ENCODE measurements at regions not wholly inside any gene's neighbourhood (a gene's known extent, or its start where the extent isn't known, plus 50 kb on each side); places are given as distances from the start of the nearest gene placed in this dataset.

DNA sequence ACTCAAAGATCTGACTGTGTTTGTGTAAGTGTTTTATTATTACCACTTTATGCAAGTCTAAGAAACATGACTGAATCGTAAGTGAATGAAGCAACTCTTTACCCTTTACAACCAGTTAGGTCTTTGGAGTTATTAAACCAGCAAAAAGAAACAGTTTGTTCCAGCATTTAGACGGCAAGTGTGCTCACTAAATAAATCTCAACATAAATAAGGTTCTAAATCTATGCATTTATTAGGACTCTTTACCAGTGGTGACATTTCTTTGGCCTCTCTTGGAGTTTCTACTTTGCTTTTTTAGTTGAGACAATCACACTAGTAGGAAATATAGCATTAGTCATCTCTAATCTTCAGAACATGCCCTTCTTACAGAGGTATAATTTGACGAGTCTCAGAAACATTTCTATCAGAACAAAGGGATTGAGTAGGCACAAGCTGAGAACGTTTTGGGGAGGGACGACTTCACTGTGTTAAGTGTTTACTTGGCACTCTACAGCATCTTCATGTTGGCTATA is 739.9 kb upstream of the NR2F2 start:
- Mint-ChIP-seq H3K27ac (no peak overlapping the region), H3K4me3 (no peak overlapping the region), H3K27me3 (ENCODE audit: insufficient read depth, low read depth, poor library complexity) (no peaks in the 10 kb centered on the region), H3K9me3 (no peaks in the 10 kb centered on the region), H3K4me1 (no peaks in the 10 kb centered on the region), H3K36me3 (ENCODE audit: low read depth) (no peaks in the 10 kb centered on the region)
- TF ChIP-seq, protein P1, sequence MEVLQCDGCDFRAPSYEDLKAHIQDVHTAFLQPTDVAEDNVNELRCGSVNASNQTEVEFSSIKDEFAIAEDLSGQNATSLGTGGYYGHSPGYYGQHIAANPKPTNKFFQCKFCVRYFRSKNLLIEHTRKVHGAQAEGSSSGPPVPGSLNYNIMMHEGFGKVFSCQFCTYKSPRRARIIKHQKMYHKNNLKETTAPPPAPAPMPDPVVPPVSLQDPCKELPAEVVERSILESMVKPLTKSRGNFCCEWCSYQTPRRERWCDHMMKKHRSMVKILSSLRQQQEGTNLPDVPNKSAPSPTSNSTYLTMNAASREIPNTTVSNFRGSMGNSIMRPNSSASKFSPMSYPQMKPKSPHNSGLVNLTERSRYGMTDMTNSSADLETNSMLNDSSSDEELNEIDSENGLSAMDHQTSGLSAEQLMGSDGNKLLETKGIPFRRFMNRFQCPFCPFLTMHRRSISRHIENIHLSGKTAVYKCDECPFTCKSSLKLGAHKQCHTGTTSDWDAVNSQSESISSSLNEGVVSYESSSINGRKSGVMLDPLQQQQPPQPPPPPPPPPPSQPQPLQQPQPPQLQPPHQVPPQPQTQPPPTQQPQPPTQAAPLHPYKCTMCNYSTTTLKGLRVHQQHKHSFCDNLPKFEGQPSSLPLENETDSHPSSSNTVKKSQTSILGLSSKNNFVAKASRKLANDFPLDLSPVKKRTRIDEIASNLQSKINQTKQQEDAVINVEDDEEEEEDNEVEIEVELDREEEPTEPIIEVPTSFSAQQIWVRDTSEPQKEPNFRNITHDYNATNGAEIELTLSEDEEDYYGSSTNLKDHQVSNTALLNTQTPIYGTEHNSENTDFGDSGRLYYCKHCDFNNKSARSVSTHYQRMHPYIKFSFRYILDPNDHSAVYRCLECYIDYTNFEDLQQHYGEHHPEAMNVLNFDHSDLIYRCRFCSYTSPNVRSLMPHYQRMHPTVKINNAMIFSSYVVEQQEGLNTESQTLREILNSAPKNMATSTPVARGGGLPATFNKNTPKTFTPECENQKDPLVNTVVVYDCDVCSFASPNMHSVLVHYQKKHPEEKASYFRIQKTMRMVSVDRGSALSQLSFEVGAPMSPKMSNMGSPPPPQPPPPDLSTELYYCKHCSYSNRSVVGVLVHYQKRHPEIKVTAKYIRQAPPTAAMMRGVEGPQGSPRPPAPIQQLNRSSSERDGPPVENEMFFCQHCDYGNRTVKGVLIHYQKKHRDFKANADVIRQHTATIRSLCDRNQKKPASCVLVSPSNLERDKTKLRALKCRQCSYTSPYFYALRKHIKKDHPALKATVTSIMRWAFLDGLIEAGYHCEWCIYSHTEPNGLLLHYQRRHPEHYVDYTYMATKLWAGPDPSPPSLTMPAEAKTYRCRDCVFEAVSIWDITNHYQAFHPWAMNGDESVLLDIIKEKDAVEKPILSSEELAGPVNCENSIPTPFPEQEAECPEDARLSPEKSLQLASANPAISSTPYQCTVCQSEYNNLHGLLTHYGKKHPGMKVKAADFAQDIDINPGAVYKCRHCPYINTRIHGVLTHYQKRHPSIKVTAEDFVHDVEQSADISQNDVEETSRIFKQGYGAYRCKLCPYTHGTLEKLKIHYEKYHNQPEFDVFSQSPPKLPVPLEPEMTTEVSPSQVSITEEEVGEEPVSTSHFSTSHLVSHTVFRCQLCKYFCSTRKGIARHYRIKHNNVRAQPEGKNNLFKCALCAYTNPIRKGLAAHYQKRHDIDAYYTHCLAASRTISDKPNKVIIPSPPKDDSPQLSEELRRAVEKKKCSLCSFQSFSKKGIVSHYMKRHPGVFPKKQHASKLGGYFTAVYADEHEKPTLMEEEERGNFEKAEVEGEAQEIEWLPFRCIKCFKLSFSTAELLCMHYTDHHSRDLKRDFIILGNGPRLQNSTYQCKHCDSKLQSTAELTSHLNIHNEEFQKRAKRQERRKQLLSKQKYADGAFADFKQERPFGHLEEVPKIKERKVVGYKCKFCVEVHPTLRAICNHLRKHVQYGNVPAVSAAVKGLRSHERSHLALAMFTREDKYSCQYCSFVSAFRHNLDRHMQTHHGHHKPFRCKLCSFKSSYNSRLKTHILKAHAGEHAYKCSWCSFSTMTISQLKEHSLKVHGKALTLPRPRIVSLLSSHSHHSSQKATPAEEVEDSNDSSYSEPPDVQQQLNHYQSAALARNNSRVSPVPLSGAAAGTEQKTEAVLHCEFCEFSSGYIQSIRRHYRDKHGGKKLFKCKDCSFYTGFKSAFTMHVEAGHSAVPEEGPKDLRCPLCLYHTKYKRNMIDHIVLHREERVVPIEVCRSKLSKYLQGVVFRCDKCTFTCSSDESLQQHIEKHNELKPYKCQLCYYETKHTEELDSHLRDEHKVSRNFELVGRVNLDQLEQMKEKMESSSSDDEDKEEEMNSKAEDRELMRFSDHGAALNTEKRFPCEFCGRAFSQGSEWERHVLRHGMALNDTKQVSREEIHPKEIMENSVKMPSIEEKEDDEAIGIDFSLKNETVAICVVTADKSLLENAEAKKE (CRISPR knock-in tag; IDR thresholded peaks at IDR 0.05) = no peak
- no peak for TF ChIP-seq JUNB (IDR thresholded peaks at IDR 0.05; ENCODE audit: unreplicated experiment)
- TF ChIP-seq, protein P2, sequence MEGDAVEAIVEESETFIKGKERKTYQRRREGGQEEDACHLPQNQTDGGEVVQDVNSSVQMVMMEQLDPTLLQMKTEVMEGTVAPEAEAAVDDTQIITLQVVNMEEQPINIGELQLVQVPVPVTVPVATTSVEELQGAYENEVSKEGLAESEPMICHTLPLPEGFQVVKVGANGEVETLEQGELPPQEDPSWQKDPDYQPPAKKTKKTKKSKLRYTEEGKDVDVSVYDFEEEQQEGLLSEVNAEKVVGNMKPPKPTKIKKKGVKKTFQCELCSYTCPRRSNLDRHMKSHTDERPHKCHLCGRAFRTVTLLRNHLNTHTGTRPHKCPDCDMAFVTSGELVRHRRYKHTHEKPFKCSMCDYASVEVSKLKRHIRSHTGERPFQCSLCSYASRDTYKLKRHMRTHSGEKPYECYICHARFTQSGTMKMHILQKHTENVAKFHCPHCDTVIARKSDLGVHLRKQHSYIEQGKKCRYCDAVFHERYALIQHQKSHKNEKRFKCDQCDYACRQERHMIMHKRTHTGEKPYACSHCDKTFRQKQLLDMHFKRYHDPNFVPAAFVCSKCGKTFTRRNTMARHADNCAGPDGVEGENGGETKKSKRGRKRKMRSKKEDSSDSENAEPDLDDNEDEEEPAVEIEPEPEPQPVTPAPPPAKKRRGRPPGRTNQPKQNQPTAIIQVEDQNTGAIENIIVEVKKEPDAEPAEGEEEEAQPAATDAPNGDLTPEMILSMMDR (conservative IDR thresholded peaks at IDR 0.05; ENCODE audit: low read depth in 2 of 2) = no peak
- TF ChIP-seq STAT1 (IDR thresholded peaks at IDR 0.05; ENCODE audit: unreplicated experiment) = no peak
- no peak for TF ChIP-seq ZNF114 (CRISPR knock-in tag; IDR thresholded peaks at IDR 0.05)
- TF ChIP-seq NANOG (IDR thresholded peaks at IDR 0.05; ENCODE audit: borderline replicate concordance) = no peak
- TF ChIP-seq ZNF331 (CRISPR knock-in tag; IDR thresholded peaks at IDR 0.05; ENCODE audit: low read depth) = no peak
- TF ChIP-seq, protein P3, sequence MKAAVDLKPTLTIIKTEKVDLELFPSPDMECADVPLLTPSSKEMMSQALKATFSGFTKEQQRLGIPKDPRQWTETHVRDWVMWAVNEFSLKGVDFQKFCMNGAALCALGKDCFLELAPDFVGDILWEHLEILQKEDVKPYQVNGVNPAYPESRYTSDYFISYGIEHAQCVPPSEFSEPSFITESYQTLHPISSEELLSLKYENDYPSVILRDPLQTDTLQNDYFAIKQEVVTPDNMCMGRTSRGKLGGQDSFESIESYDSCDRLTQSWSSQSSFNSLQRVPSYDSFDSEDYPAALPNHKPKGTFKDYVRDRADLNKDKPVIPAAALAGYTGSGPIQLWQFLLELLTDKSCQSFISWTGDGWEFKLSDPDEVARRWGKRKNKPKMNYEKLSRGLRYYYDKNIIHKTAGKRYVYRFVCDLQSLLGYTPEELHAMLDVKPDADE (IDR thresholded peaks at IDR 0.05) = no peak
- no peak for TF ChIP-seq POLR2AphosphoS5 (IDR thresholded peaks at IDR 0.05; ENCODE audit: low read depth)
- no peak for TF ChIP-seq EZH2phosphoT487 (IDR thresholded peaks at IDR 0.05; ENCODE audit: unreplicated experiment)
- TF ChIP-seq CREB1 (CRISPR knock-in tag; IDR thresholded peaks at IDR 0.05; ENCODE audit: low read depth) = no peak
- TF ChIP-seq, protein P4, sequence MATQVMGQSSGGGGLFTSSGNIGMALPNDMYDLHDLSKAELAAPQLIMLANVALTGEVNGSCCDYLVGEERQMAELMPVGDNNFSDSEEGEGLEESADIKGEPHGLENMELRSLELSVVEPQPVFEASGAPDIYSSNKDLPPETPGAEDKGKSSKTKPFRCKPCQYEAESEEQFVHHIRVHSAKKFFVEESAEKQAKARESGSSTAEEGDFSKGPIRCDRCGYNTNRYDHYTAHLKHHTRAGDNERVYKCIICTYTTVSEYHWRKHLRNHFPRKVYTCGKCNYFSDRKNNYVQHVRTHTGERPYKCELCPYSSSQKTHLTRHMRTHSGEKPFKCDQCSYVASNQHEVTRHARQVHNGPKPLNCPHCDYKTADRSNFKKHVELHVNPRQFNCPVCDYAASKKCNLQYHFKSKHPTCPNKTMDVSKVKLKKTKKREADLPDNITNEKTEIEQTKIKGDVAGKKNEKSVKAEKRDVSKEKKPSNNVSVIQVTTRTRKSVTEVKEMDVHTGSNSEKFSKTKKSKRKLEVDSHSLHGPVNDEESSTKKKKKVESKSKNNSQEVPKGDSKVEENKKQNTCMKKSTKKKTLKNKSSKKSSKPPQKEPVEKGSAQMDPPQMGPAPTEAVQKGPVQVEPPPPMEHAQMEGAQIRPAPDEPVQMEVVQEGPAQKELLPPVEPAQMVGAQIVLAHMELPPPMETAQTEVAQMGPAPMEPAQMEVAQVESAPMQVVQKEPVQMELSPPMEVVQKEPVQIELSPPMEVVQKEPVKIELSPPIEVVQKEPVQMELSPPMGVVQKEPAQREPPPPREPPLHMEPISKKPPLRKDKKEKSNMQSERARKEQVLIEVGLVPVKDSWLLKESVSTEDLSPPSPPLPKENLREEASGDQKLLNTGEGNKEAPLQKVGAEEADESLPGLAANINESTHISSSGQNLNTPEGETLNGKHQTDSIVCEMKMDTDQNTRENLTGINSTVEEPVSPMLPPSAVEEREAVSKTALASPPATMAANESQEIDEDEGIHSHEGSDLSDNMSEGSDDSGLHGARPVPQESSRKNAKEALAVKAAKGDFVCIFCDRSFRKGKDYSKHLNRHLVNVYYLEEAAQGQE (IDR thresholded peaks at IDR 0.05; ENCODE audit: unreplicated experiment) = no peak
- TF ChIP-seq EZH2 (IDR thresholded peaks at IDR 0.05; ENCODE audit: low read depth, unreplicated experiment) = no peak
- Histone ChIP-seq H3K4me1 (ENCODE audit: insufficient read depth) (no peaks in the 10 kb centered on the region), H3K79me2 (replicated peaks; ENCODE audit: insufficient read depth) (no peaks in the 10 kb centered on the region), H3K36me3 (ENCODE audit: insufficient read depth) (no peaks in the 10 kb centered on the region), H4K20me1 (replicated peaks; ENCODE audit: insufficient read depth) (no peaks in the 10 kb centered on the region), H3K4me2 (no peak overlapping the region), H3K9me2 (ENCODE audit: insufficient read depth) (no peaks in the 10 kb centered on the region), H3K4me3 (no peak overlapping the region), H2AFZ (peak overlapping the region; percentile 26; the same call in 1 of the 2 replicates), H3K27me3 (ENCODE audit: insufficient read depth) (no peaks in the 10 kb centered on the region), H3F3A (replicated peaks; ENCODE audit: low read depth) (no peaks in the 10 kb centered on the region), H3K27ac (ENCODE audit: low read depth) (no peak overlapping the region)
- no peak for ATAC-seq
- no peak for DNase-seq (ENCODE audit: low spot score)
